Psoas muscle (tissue), 7 donors: ENCODE measurements at regions not wholly inside any gene's neighbourhood (a gene's known extent, or its start where the extent isn't known, plus 50 kb on each side); places are given as distances from the start of the nearest gene placed in this dataset.

Experiments
- ATAC-seq, 4 donors: fragments of 200-7000 bp; cut with Tn5 transposase; one replicate each; pipeline ENCODE4 v1.9.1; 2020; ENCODE audit warnings: moderate library complexity in 3 of 4, mild to moderate bottlenecking in 2 of 4
- DNase-seq, 2 donors: peaks; one replicate each; pipeline ENCODE4 v3.0.0-alpha.2; 2020
- H3K27ac ChIP-seq: fragments of 200-600 bp; one replicate; pipeline ENCODE4 v1.8.0; 2022
- H3K27me3 ChIP-seq, 3 donors: fragments of 200-600 bp in 1 of 3; one replicate each; pipeline versions ENCODE4 v1.6.1 to v1.8.0; 2013 to 2022; ENCODE audit warnings: low read length in 2 of 3, mild to moderate bottlenecking in 2 of 3, moderate library complexity in 1 of 3; ENCODE audit not compliant: insufficient read depth in 3 of 3
- H3K36me3 ChIP-seq, 2 donors: fragments of 200-600 bp in 1 of 2; one replicate each; pipeline versions ENCODE4 v1.6.1 to v1.8.0; 2013 to 2022; ENCODE audit warnings: low read depth in 1 of 2, mild to moderate bottlenecking in 1 of 2, moderate library complexity in 1 of 2; ENCODE audit not compliant: insufficient read depth in 1 of 2
- H3K4me1 ChIP-seq: fragments of 200-600 bp; one replicate; pipeline ENCODE4 v1.8.0; 2022
- H3K4me3 ChIP-seq: fragments of 200-600 bp; one replicate; pipeline ENCODE4 v1.8.0; 2022; ENCODE audit warnings: mild to moderate bottlenecking
- H3K9me3 ChIP-seq: fragments of 200-600 bp; one replicate; pipeline ENCODE4 v1.8.0; 2022
- CTCF ChIP-seq: fragments of 200-600 bp; IDR thresholded peaks from one replicate; pipeline ENCODE4 v1.8.0; 2022; ENCODE audit warnings: antibody characterized with exemption
- WGBS, 3 donors: extraction: QIAGEN DNeasy Blood & Tissue Kit; methylation state at CpG; one replicate each; pipeline versions ENCODE4 v1.1.6 to v1.1.7; 2013; 5-methylcytosine and 5-hydroxymethylcytosine counted together
- intact Hi-C, 2 donors: fragments of 100-400 bp; cut with DNase I; formaldehyde crosslinking; loops; one replicate each; pipeline versions ENCODE4 v1.11.0 to v1.14.2; 2022
- donor health status: healthy with polysubstance abuse.
- donor health status: DM: no; HTN: no; CAD: no; lungs with moderate emphysema.
- donor health status: Bipolar disorder and iron deficiency.
- donor health status: healthy.
- donor health status: DM: yes; HTN: yes; CAD: no.
- donor health status: DM: no; HTN: no; CAD: no.
- donor health status: DM: yes; HTN: yes; CAD: no.

GRCh38 chr16:79400462-79401149 lies 199.9 kb downstream of the MAF start:
- H3K27me3 ChIP-seq = no peaks in the 10 kb centered on the region
- H3K9me3 ChIP-seq = no peaks in the 10 kb centered on the region
- intact Hi-C loops = no loop called here
- no peaks in the 10 kb centered on the region for H3K36me3 ChIP-seq
- 81 to 89% (median 87%) methylated on average over 13 of the region's 13 CpGs for WGBS, 3 donors
- no peak overlapping the region for H3K27ac ChIP-seq
- no peak for TF ChIP-seq CTCF
- H3K4me1 ChIP-seq = no peaks in the 10 kb centered on the region
- H3K4me3 ChIP-seq = no peak overlapping the region
- ATAC-seq (no peak), DNase-seq (no peak)

- intact Hi-C loops = no loop called here
Measured at GRCh38 chr16:79395591-79395990, 204.9 kb downstream of the MAF start.

GRCh38 chr16:79394206-79394605 lies 206.3 kb downstream of the MAF start:
- no peak overlapping the region for H3K4me3 ChIP-seq
- DNase-seq (no peak), ATAC-seq (no peak)
- no peaks in the 10 kb centered on the region for H3K36me3 ChIP-seq
- no peaks in the 10 kb centered on the region for H3K4me1 ChIP-seq
- H3K27me3 ChIP-seq = no peaks in the 10 kb centered on the region
- no peaks in the 10 kb centered on the region for H3K9me3 ChIP-seq
- no peak for TF ChIP-seq CTCF
- H3K27ac ChIP-seq = no peak overlapping the region
- WGBS, 3 donors = 75 to 85% (median 78%) methylated on average over 3 of the region's 3 CpGs
- intact Hi-C loops = no loop called here

More at GRCh38 chr16:79395591-79395990, 204.9 kb downstream of the MAF start:
- no peak for TF ChIP-seq CTCF
- DNase-seq (no peak), ATAC-seq (no peak)
- H3K4me1 ChIP-seq = no peaks in the 10 kb centered on the region
- no peaks in the 10 kb centered on the region for H3K9me3 ChIP-seq
- no peaks in the 10 kb centered on the region for H3K27me3 ChIP-seq
- WGBS, 3 donors = 77 to 88% (median 84%) methylated on average over 5 of the region's 5 CpGs
- no peaks in the 10 kb centered on the region for H3K36me3 ChIP-seq
- no peak overlapping the region for H3K4me3 ChIP-seq
- H3K27ac ChIP-seq = no peak overlapping the region

GRCh38 chr16:79393564-79393963 lies 207.0 kb downstream of the MAF start:
- intact Hi-C loops = no loop called here
- TF ChIP-seq CTCF = no peak
- no peak overlapping the region for H3K27ac ChIP-seq
- no peaks in the 10 kb centered on the region for H3K27me3 ChIP-seq
- no peak overlapping the region for H3K4me3 ChIP-seq
- H3K9me3 ChIP-seq = no peaks in the 10 kb centered on the region
- DNase-seq (no peak), ATAC-seq (no peak)
- 49 to 61% (median 59%) methylated on average over 2 of the region's 2 CpGs for WGBS, 3 donors
- H3K36me3 ChIP-seq = no peaks in the 10 kb centered on the region
- no peaks in the 10 kb centered on the region for H3K4me1 ChIP-seq

GRCh38 chr16:79393127-79393526 lies 207.4 kb downstream of the MAF start:
- no peaks in the 10 kb centered on the region for H3K9me3 ChIP-seq
- ATAC-seq = no peak
- H3K27ac ChIP-seq = no peak overlapping the region
- no peak for TF ChIP-seq CTCF
- no peak for DNase-seq
- intact Hi-C loops = no loop called here
- 63 to 74% (median 67%) methylated on average over 4 of the region's 4 CpGs for WGBS, 3 donors
- no peak overlapping the region for H3K4me3 ChIP-seq
- H3K27me3 ChIP-seq = no peaks in the 10 kb centered on the region
- H3K36me3 ChIP-seq = no peaks in the 10 kb centered on the region
- no peaks in the 10 kb centered on the region for H3K4me1 ChIP-seq
